AG04449 (cell line): ENCODE measurements at regions not wholly inside any gene's neighbourhood (a gene's known extent, or its start where the extent isn't known, plus 50 kb on each side); places are given as distances from the start of the nearest gene placed in this dataset.

Source experiments
- CTCF ChIA-PET: fragments of 350-600 bp; formaldehyde crosslinking; extraction: SDS; loops from one replicate; lab custom pipeline; 2021; ENCODE audit warnings: antibody characterized with exemption; lab: Yijun Ruan, JAX
- POLR2A ChIA-PET: fragments of 400-600, 350-600 bp; formaldehyde crosslinking; extraction: SDS; loops from one replicate; lab custom pipeline; 2020; ENCODE audit warnings: antibody characterized with exemption, inconsistent platforms; lab: Yijun Ruan, JAX
- DNase-seq: peaks from one replicate; pipeline ENCODE4 v3.0.0-alpha.2; 2010; ENCODE audit warnings: low read depth, low spot score
- H3K4me3 ChIP-seq: 2 replicates; pipeline ENCODE4 v1.5.1; 2011; ENCODE audit warnings: low read depth, mild to moderate bottlenecking, control low read depth, low read length
- TF ChIP-seq, protein P1 (sequence below): IDR thresholded peaks from one replicate; pipeline ENCODE4 v1.5.1; 2011; ENCODE audit warnings: mild to moderate bottlenecking, moderate library complexity, low read length, control low read depth, inconsistent platforms; ENCODE audit not compliant: insufficient read depth; ENCODE audit errors: missing control alignments

DNA sequence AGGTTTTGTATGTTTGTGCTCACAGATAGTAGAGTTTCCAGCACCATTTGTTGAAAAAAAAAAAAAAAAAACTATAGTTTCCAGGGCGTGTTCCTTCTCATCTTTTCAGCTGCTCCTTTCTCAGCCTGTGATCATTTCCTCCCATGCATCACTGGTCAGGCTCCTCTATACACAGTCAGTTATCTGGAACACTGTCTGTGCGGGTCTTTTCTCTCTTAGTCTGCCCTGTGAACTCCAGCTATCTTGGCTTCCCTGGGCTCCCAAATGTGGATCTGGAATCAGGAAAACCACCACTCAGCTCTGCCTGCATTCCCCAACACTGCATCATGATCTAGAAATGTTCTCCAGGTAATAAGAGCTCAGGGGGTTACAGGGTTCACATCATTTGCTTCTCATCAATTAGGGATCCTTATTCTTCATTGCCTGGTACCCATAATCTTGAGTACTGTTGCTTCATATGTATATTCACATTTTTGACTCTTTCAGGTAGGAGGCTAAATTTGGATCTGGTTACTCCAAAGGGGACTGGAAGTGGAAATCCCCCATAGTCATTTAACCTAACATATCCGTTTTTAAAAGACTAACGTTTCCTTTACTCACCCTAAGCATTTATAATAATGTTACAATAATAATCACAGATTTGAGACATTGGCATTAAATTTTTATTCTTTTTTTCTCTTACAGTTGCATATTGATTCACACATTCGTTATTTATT lies 221.8 kb upstream of the KLF3 start:
- no peak for DNase-seq
- ChIA-PET POLR2A (no interaction called here), CTCF (no interaction called here)
- no peak overlapping the region for H3K4me3 ChIP-seq
- TF ChIP-seq, protein P1, sequence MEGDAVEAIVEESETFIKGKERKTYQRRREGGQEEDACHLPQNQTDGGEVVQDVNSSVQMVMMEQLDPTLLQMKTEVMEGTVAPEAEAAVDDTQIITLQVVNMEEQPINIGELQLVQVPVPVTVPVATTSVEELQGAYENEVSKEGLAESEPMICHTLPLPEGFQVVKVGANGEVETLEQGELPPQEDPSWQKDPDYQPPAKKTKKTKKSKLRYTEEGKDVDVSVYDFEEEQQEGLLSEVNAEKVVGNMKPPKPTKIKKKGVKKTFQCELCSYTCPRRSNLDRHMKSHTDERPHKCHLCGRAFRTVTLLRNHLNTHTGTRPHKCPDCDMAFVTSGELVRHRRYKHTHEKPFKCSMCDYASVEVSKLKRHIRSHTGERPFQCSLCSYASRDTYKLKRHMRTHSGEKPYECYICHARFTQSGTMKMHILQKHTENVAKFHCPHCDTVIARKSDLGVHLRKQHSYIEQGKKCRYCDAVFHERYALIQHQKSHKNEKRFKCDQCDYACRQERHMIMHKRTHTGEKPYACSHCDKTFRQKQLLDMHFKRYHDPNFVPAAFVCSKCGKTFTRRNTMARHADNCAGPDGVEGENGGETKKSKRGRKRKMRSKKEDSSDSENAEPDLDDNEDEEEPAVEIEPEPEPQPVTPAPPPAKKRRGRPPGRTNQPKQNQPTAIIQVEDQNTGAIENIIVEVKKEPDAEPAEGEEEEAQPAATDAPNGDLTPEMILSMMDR: no peak

DNA sequence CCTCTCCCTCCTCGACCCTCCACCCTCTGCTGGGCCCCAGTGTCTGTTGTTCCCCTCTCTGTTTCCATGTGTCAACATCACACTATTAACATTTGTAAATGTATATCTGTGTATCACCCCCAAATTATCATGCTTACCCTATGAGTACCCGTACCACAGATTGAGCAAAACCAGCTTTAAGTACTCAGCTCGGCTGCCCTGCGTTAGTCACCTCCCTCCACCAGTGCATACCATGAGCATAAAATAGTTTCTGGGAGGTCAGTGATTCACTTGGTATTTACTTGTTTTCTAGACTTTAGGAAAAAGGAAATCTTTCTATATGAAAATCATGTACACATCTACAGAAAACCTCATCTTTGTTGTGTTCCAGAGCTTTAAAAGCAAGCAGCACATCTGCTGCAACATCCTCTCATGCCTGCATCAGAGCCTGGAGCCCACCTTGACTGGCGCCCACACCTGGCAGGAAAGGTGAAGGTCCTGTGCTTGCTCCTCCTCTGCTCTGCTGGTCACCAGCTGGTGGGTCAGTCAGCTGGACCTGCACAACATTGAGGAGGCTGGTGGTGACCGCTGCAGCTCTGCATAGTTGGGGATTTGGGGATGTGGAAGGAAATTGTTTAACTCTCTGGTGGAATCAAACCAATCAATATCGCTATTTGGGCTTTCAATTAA lies 214.4 kb upstream of the KLF3 start:
- H3K4me3 ChIP-seq: no peak overlapping the region
- peak; percentile 31 for DNase-seq
- ChIA-PET POLR2A (interaction anchor here (0.5 kb wide), 1 partner anchor 127 kb away, joined by 3 read pairs; no protein-coding TSS in a partner anchor), CTCF (interaction anchor here (1.0 kb wide), 1 partner anchor 16 kb away, joined by 3 read pairs; no protein-coding TSS in a partner anchor)
- TF ChIP-seq, protein P1: no peak

DNA sequence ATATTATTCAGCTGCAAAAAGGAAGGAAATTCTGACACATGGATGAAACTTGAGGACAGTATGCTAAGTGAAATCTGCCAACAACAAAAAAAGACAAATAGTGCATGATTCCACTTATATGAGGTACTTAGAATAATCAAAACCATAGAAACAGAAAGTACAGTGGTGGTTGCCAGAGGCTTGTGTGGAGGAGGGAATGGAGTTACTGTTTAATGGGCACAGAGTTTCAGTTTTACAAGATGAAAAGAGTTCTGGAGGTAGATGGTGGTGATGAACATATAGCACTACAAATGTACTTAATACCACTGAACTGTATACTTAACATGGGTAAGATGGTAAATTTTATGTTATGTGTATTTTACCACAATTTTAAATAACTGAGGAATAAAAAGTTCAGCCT lies 212.0 kb upstream of the KLF3 start:
- ChIA-PET CTCF (no interaction called here), POLR2A (no interaction called here)
- no peak overlapping the region for H3K4me3 ChIP-seq
- TF ChIP-seq, protein P1: no peak
- no peak for DNase-seq

DNA sequence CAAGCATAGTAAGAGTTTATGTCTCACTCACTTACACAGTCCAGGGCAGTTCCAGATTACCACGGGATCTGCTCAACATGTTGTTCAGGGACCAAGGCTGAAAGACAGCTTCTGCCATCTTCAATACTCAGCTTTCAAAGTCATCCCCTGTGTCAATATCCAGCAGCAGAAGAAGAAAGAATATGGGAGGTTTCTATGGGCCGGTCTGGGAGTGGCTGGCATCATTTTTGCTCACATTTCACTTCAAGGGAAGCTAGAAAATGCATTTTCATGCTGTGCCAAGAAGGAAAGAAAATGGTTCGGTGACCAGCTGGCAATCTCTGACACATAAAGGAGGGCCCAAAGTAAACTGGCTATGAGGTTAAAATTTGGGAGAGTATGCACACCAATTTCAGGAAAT lies 211.5 kb upstream of the KLF3 start:
- POLR2A ChIA-PET: no interaction called here
- TF ChIP-seq, protein P1: no peak
- DNase-seq: no peak
- no peak overlapping the region for H3K4me3 ChIP-seq
- CTCF ChIA-PET: no interaction called here

DNA sequence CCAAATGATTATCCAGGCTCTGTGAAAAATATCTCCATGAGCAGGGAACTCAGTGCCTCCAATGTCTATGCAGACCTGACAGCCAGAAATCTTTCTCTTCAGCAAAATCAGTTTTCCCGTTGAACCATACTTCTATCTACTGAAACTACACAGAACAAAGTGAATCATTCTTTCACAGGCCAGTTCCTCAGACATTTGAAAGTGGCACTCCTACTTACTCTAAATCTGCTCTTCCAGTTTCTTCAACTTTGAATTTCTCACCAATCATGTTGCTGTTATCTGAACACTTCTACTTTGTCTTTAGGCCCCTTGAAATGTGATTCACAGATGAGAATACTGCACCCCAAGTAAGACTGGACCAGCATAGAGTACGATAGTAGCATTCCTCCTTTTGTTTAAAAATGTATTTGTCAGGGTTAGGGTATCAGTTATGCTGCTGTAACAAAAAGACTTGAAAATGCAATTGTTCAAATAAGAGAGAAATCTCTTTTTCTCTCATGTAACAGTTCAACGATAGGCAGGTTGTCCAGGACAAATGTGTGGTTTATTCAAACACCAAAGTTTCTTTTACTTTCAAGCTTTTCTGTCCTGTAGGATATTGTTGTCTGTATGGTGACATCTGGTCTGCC lies 210.6 kb upstream of the KLF3 start:
- ChIA-PET CTCF (no interaction called here), POLR2A (no interaction called here)
- TF ChIP-seq, protein P1: no peak
- DNase-seq: no peak
- no peak overlapping the region for H3K4me3 ChIP-seq

DNA sequence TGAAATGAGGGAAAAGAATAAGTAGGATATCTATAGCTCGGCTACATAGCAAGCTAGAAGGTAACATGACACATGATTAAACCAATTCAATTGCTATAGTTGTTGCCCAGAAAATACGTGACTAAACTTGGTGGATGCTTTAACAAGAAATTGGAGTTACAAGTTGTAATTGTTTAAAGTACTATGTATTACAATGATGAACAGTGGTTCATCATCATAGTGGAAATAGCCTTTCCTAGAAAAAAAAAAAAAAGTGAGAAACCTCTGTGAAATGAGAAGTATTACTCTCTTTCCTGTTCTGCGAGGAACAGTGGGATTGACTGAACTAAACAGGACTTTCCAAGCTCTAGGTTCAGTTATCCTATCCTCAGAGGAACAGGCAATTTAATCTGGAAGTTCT lies 209.7 kb upstream of the KLF3 start:
- POLR2A ChIA-PET: no interaction called here
- TF ChIP-seq, protein P1: no peak
- no peak overlapping the region for H3K4me3 ChIP-seq
- CTCF ChIA-PET: no interaction called here
- no peak for DNase-seq
